ENCODE measurements at regions not wholly inside any gene's neighbourhood (a gene's known extent, or its start where the extent isn't known, plus 50 kb on each side); places are given as distances from the start of the nearest gene placed in this dataset.

GRCh38 chr11:95515371-95515770, 274.2 kb downstream of the FAM76B start:
- Histone ChIP-seq H2BK15ac (ENCODE audit: low read depth, low read length) (no peak overlapping the region), H2AK5ac (ENCODE audit: low read depth, low read length) (no peak overlapping the region), H3K18ac (ENCODE audit: low read depth, low read length) (no peak overlapping the region), H3K14ac (replicated peaks; ENCODE audit: low read depth, low read length) (no peak overlapping the region), H3K56ac (ENCODE audit: extremely low read depth, insufficient read depth, low read length) (no peak overlapping the region), H3K36me3 (ENCODE audit: control insufficient read depth, insufficient read depth, low read length) (no peaks in the 10 kb centered on the region), H3K4me1 (ENCODE audit: control insufficient read depth, insufficient read depth, low read length) (peaks cover 6% of the 10 kb centered on the region), H3K9ac (ENCODE audit: low read depth, low read length) (no peak overlapping the region), H3K4me3 (ENCODE audit: insufficient read depth, low read depth, low read length) (no peak overlapping the region), H2BK120ac (ENCODE audit: low read depth, low read length) (no peak overlapping the region), H3K79me1 (ENCODE audit: low read depth in 1 of 2, low read length in 2 of 2) (no peaks in the 10 kb centered on the region), H3K9me3 (ENCODE audit: control insufficient read depth, insufficient read depth, low read length) (no peaks in the 10 kb centered on the region), H3K23ac (ENCODE audit: low read depth, low read length) (no peak overlapping the region), H3K27me3 (ENCODE audit: control insufficient read depth, insufficient read depth, low read length) (no peaks in the 10 kb centered on the region), H2AFZ (replicated peaks; ENCODE audit: low read length, poor library complexity) (no peak overlapping the region), H4K8ac (ENCODE audit: low read depth in 2 of 2, low read length in 2 of 2) (no peak overlapping the region), H2BK5ac (ENCODE audit: low read depth, low read length, poor library complexity, severe bottlenecking) (no peak overlapping the region), H3K27ac (ENCODE audit: insufficient read depth, low read length) (no peak overlapping the region), H3K4me2 (ENCODE audit: low read depth, low read length) (no peak overlapping the region), H2BK20ac (ENCODE audit: low read depth, low read length) (no peak overlapping the region), H4K20me1 (ENCODE audit: insufficient read depth, low read length) (peaks cover 4% of the 10 kb centered on the region; the same call in 1 of the 2 replicates), H4K91ac (ENCODE audit: insufficient read depth, low read depth, low read length) (no peak overlapping the region), H2AK9ac (replicated peaks; ENCODE audit: low read depth, low read length, poor library complexity) (no peak overlapping the region), H3K4ac (ENCODE audit: low read depth, low read length) (no peak overlapping the region), H3K9me1 (ENCODE audit: insufficient read depth, low read length) (peaks cover 5% of the 10 kb centered on the region), H4K5ac (ENCODE audit: low read depth, low read length) (no peak overlapping the region)
- DNase-seq (peak; percentile 31), ATAC-seq (ENCODE audit: low read depth) (no peak)
- ChIA-PET POLR2A (ENCODE audit: unreplicated experiment) (no interaction called here), CTCF (interaction anchor here (0.7 kb wide), 1 partner anchor 190 kb away, joined by 3 read pairs; no protein-coding TSS in a partner anchor)
- intact Hi-C loops (cut with micrococcal nuclease): no loop called here
- dilution Hi-C loops (cut with HindIII; ENCODE audit: low sequenced_read_pairs, unreplicated experiment): no loop called here
- in situ Hi-C loops (cut with MboI; ENCODE audit: low sequenced_read_pairs): no loop called here
- TF ChIP-seq ELK1 (IDR thresholded peaks at IDR 0.05; ENCODE audit: borderline replicate concordance, low read depth, low read length) (no peak), CHD1 (IDR thresholded peaks at IDR 0.05; ENCODE audit: low read depth, low read length) (no peak), SMC3 (IDR thresholded peaks at IDR 0.05; ENCODE audit: low read depth, low read length) (no peak)
- TF ChIP-seq, protein P1, sequence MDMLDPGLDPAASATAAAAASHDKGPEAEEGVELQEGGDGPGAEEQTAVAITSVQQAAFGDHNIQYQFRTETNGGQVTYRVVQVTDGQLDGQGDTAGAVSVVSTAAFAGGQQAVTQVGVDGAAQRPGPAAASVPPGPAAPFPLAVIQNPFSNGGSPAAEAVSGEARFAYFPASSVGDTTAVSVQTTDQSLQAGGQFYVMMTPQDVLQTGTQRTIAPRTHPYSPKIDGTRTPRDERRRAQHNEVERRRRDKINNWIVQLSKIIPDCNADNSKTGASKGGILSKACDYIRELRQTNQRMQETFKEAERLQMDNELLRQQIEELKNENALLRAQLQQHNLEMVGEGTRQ (IDR thresholded peaks at IDR 0.05; ENCODE audit: low read depth, low read length): no peak
- BruUV-seq (replicated peaks): no TSS peak
- no CpG with 5 or more reads among the region's 2 CpGs for WGBS, 2 experiments (ENCODE audit: extremely low coverage in 2 of 2, insufficient read length in 1 of 2)

Data from IMR-90 (cell line).